CD4-positive, alpha-beta T cell treated with Interferon gamma for 1 hour (primary cell): ENCODE measurements at regions not wholly inside any gene's neighbourhood (a gene's known extent, or its start where the extent isn't known, plus 50 kb on each side); places are given as distances from the start of the nearest gene placed in this dataset.

ENCODE experiments used
- DNase-seq: peaks from one replicate; pipeline ENCODE4 v3.0.0-alpha.2; 2020

DNA sequence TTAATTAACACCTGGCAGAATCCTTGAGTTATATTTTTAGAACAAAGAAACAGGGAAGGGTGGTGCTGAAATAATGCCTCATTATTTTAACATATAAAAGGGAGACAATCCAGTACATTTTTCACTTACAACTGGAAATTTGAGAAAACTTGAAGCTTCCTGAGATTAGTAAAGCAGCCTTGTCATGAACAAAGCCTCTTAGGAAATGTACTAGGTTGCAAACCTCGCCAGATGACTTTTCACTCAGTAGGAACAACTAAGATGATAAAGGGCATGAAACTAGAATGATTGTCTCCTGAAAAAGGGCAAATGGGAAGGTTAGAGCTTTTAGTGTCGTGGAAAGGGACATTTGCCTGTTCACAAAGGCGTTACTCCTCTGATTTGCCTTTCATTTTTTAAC, 289.6 kb downstream of the ETS1 start:
- DNase-seq, result no peak

DNA sequence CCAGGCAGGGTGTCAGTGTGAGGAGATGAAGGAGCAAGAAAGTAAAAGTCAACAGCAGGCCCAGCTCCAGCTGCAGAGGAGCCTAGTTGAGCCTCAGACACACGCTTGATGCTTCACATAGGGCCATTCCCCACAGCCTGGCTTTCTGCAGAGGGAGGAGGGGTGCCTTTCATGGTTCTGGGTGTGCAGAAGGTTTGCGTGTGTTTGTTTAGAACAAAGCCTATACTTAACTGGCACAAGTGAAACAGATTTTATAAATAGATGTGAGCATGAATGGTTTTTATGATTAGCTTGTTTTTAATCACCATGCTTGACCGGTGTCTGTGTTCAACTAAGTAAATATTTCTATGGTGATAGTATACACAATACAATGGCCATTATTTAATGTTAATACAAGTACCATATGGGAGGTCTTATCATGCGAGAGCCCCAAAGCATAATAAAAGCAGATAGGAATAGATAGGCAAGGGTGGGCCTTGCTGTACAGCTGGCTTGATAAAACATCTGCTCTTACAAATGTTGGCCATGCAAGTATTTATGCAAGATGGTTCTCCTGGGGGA, 290.2 kb downstream of the ETS1 start:
- DNase-seq, result peak; percentile 25

DNA sequence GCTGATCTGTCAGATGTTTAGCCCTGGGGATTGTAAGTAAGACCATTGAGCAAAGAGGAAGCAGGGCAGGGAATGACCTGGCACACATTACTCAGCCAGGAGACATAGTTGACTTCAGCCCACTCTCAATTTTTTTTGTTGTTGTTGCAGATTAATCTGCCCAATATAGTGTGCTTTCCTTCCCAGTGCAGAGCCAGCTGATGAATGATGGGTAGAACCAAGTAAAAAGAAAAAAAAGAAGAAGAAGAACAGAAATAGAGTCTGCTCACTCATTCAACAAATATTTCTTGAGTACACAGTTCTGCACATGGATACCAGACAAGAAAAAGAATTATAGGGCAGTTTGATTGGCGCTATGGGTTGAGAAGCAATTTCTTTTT, 292.7 kb downstream of the ETS1 start:
- DNase-seq, result no peak

DNA sequence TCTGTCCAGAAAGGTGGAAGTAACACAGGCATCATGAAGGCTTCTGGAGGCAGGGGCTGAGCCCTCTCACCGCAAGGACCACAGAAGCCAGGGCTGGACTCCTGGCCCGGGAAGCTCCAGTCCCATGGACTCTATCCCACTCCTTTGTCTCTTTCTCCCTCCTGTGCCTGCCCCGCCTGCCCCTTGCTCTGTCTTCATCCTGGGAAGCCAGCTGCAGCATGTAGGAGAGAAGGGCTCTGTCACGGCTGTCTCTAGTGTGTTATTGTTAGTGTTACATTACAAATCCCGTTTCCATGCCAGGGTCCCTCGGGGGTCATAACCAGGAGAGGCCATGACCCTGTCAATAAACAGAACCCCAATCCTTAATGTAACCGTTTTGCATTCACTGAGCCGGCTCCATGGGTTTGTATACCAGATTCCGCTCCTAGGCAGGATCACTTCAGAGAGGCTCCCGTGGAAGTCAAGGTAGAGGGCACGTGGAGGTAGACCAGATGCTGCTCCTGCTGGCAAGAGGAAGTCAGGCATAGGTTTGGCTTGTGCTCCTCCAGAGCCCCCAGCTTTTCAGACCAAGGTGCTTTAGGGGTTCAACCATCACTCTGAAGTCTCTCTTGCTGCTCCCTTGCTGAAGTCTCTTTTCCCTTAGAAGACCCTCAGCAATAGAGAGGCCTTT, 293.2 kb downstream of the ETS1 start:
- DNase-seq, result no peak

DNA sequence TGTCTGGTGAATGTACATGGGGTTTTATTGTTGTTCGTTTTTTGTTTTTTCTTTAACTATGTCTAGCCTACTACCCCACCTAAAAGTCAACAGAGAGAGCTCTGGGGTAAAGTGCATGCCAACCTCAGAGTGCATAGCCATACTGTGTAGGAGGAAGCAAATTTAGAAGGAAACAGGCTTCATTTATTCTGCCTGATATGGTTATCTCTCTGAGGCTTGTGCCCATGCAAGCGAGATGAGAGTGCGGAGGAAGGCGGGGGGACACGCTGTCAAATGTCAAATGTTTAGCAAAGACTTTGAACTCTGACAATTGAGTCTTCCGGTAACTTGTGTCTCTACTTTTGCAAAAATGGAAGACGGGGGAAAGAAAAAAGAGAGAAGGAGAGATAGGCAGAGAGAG, 295.5 kb downstream of the ETS1 start:
- peak; percentile 64 for DNase-seq

DNA sequence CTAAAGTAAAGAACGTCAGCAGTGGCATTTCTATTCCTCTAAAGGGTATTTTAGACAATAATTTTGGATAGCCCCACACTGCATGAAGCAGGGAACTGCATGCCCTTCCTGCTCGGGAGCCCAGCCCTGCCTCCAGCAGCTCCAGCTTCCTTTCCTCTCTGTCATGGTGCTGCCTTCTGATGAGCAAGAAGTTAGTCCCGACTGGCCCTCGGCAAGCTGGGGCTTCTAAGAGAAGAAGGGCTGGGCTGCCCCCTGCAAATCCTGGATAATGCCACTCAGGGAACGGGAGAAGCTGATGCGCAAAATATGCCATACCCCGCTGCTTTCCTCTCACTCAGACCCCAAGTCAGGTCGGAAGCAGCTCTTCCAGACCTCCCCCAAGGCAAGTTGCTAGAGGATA, 296.4 kb downstream of the ETS1 start:
- no peak for DNase-seq

DNA sequence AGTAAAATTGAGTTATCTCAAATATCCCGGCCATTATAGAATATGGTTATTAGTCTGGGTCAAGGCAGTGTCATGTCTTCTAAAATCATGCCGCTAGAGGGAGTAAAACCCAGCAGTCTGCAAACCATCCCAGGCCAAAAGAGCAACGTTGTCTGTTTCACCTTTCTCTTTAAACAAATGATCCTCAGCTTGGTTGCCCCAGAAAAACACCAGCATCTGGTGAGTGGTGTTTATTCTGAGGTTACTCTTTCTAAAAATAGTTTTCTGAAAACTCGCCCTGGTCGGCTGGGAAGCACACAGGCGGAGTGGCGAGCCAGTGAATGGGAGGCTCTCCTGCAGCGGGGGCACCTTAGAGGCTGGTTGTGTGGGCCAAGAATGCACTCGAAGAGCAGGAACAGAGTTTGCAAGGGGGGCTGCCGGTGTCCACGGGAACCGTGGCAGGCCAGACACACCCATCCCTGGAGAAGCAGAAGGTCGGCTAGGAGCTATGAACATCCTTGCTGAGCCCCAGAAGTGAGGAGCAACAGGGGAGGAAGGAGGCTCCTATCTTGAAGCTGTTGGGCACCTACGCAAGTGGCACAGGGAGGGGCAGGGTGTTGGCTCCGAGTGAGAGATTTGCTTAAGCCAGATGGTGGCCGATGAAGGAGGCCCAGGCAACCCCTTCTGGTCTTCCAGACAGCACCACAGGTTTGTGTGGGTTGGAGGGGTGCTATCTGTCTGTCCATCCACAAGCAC, 297.1 kb downstream of the ETS1 start:
- DNase-seq, result peak; percentile 76

DNA sequence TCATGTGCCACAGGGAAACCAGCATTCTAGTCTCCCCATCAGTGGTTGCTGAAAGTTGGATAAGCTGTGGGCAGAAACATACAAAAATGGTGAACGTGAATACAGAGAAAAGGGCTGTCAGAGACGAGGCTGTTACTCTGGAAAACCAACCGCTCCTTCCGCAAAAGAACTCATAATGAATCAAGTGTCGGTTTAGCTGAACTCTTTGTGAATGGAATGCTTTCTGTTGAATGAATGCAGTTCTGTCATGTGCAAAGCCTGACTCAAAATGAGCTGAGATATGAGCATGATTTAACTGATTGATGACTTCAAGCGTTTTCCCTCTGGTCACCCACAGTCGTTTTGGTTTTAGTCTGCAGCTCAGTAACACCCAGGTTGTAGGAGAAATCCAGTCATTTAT, 298.3 kb downstream of the ETS1 start:
- DNase-seq, result no peak

DNA sequence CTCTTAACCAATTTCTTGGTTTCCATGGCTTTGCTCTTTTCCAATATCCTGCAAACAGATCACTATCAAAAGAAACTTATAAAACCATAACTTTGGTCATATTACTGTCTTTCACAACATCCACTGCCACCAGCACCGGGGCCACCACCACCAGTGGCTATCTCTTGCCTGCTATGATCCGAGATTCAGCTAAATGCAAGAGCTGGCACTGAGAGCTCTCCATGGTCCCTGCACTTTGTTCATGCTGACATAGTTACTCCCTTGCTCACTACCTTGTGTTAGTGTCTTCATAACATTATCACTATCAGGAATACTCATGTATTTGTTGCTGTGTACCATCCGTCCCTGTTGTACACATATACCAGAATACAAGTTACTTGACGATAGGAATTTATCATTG, 299.0 kb downstream of the ETS1 start:
- DNase-seq, result no peak

DNA sequence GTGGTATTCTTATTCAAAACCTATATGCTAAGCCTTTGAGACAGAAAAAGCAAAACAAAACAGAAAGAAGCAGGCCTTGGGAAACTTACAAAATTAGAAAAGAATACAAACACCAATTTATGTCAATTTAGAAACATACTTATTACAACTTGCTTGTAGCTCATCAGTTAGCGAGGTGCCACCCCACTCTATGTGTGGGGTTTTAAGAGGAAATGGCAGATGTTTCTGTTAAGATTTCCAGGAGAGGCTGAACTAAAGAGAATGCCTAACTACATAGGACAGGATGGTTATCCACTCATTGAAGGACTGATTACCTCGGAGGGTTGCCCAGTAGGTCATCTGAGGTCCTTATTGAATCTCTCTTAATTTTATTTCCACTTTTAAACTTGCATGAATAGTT, 302.0 kb downstream of the ETS1 start:
- no peak for DNase-seq

DNA sequence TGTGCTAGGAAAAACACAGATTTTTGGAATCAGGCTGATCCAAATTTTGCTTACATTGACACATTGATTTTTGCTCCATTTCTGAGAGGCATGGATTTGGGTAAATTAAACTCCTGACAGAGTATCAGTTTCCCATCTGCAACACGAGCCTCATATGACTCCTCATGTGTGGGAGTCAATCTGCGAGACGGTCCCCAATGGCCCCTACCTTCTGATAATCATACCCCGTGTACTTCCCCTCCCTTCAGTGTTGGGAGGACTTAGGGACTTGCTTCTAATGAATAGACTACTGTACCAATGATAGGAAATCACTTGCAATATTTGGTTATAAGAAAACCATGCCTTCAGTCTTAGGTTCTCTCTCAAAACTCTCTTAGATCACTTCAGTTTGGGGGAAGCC, 302.7 kb downstream of the ETS1 start:
- no peak for DNase-seq

DNA sequence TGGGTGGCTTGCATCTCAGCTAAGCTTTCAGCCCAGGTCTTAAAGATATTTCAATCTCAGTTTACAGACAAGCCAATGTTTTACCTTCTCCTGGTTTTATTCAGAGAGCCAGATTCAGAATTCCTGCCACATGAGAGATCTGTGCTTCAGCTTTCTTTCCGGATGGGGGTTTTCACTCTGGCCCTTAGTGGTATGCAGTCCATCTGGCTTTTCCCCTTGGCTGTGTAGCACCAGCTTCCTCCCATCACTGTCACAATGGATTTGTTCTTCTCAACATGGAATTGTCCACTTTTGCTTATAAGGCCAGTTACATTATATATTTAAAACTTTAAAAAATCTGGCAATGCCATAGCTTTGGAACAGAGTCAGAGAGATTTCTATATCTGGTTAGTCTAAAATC, 303.9 kb downstream of the ETS1 start:
- no peak for DNase-seq

DNA sequence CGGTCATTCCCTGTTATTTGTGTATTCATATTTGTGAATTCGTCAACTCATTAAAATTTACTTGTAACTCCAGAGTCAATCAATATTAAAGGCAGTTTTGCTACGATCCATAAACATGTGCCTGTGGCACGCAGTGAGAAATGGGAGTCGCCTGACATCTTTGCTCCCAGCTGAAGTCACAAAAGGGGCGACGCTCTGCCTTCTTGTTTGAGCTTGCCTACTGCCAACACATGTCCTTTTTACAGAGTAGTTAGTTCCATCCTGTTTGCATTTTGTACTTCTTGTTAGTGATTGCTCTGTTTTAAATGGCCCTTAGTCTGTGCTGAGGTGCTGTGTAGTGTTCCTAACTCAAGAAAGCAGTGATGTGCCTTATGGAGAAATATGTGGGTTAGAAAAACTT, 305.3 kb downstream of the ETS1 start:
- no peak for DNase-seq

DNA sequence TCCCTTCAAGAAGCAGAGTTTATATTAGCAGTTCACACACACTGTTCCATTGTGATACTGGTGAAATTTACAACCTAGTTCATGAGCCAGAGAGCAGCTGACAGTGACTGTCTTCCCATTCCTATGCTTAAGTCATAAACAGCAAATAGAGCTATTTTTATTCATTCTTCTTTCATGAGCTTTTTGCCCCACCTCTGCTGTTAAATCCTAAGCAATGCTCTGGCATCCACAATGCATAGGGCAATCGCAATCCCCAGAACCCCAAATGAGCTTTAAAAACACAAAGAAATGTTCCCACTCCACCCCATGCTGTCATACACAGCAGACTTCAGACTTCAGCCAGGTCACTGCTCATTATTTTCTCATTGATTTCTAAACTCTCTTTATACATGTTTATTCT, 307.5 kb downstream of the ETS1 start:
- no peak for DNase-seq

DNA sequence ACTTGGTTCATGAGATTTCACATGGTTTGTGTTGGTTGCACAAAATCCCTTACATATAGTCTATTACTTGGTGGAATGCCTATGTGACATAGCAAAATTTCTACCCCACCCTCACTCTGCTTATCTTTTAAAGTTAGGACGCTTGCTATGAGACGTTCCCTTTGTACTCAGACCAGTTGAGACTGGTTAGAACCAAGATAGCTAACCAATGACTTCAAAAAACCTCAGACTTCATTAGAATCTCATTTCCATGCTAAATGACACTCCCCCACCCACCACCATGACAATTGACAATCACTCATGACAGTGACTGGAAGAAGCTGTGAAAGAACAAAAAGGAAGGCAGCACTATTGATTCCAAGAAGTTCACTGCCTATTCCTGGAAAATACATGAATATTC, 313.6 kb downstream of the ETS1 start:
- no peak for DNase-seq

DNA sequence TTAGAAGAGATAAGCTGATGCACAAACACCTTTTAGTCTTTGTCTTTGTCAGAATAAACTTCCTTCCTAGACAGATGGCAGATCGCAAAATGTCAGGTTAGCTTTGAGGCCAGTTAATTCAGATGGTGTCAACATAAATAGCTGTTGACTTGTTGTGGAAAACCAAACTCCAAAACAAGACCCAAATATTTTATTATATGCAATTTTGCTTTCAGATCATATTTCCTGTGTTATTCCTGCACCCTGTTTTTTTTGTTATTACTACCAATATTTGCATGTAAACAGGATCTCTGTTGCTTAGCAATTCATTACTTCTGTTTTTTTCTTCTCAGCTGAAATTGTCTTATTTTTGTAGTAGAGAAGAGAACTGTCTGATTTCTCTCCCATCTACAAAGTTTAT, 316.0 kb downstream of the ETS1 start:
- DNase-seq, result no peak

DNA sequence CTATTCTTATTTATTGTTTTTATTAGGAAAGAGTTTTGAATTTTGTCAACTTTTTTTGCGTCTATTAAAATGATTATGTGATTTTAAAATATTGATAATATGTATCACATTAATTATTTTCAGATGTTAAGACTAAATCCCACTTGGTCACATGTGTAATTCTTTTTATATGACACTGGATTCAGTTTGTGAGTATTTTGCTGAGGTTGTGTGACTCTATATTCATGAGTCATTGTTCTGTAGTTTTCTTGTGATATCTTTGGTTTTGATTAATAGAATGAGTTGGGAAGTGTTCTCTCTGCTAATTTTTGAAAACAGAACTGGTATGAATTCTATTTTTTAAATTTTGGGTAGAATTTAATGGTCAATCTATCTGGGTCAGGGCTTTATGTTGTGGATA, 317.9 kb downstream of the ETS1 start:
- no peak for DNase-seq

DNA sequence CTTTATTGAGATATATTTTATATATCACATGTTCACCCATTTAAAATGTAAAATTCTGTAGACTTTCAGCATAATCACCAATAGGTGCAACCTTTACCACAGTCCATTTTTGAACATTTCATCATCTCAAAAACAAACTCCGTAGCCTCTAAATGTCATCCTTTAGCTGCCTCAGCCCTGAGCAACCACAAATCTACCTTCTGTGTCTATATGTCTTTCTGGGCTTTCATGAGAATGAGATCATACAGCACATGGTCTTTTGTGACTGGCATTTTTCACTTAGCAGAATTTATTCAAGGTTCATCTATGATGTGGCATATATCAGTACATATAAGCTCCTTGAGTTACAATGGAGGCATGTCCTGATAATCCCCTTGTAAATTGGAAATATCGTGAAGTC, 320.5 kb downstream of the ETS1 start:
- no peak for DNase-seq

DNA sequence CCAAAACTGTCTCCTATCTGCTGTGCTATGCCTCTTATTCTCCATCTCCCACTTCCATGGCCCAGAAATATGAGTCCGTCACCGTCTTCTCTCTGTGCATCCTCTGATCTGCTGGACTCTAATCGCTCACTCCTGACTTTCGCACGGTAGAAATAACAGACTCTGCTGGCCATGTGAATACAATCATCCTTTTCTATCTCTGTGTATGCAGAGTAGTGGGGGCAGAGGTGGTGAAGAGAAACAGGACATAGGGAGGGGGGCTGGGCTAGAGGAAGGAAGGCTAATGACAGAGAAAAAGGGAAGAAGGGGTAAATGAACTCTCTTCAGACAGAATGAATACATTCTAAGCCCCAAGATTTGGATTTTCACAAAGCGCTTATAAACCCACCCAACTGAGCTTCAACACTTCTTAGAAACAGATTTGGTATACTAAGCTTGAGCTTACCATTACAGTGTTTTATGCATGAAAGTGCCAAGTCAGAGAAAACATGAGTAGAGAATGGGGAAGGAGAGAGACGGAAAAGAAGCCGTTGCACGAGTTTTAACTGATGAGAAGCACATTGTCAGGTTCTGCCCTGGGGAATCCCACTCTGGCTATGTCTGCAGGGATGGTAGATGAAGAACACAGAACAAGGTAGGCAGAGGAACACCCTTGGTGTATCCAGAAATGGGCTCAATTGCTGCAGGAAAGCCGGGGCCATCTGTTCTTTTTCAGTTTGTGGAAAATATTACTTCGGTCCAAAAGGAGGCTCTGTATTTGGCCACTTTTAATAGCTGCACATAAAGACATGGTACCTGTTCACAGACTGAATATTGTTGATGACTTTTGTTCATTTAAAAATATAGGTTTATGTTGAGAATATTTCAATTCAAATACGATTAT, 324.7 kb downstream of the ETS1 start:
- DNase-seq, result no peak

DNA sequence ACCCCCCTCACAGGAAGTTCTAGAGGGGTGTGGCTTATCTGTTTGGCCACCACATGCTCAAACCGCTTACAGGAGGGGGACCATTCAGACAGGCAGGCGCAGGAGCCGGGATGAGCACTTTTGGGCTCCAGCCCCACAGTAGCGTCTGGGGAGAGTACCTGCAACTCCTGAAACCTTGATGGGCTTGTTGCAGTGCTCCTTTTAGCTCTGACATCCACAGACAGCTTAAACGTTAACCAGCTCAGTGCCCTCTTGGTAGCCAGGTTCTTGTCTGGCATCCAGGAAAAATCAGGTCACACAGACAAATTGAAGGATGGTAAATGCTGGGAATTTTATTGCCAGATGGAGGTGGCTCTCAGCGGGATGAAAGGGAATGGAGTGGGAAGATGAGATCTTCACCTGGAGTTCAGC, 326.3 kb downstream of the ETS1 start:
- DNase-seq, result no peak

DNA sequence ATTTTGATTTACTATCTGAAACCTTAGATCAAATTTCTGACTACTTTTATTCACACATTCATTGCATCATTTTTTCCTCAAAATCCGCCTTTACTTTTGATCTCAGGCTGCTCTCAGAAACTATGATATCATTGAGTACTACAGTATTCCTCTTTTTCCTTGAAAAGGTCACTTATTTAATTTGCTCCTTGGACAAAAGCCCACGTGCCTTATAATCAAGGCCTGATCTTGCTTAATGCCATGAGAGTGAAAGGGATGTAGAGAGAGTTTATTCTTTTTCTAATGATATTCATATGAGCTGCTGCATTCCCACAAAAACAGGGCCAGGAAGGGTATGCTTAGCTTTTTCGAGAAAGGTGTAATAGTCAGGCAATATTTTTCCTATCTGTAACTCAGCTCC, 327.0 kb downstream of the ETS1 start:
- DNase-seq, result no peak

DNA sequence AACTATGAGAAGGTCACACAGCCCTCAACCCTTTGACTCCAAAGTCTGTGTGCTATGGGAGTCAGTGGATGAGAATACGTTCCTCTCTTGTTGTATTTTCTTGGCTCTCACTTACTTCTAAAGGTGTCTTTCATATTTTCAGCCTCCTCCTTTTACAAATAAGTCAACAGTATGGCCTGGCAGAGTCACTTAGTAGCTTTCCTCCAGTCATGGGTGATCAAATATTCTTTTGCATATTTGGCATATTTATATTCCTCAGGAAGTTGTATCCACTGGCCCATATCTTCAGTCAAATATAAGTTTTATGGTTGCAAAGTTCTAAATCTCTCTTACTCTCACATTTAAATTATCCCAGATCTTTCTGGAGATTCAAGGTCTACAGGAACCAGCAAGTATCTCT, 327.5 kb downstream of the ETS1 start:
- no peak for DNase-seq

DNA sequence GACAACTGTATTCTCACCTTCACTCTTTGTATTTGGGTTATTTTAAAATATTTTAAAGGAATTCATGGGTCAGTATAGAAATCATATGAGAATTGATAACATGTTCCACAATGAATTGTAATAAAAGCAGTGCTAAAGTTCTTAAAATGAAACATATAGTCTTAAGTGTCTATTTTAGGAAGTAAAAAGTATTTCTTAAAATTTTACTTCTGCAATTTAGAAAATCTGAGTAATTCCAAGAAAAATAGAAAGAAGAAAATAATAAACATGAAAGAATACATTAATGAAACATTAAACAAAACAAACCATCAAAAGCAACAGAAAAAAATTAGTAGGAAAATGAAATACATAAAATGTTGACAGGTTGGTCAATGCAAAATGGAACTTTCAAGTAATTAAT, 332.4 kb downstream of the ETS1 start:
- no peak for DNase-seq

DNA sequence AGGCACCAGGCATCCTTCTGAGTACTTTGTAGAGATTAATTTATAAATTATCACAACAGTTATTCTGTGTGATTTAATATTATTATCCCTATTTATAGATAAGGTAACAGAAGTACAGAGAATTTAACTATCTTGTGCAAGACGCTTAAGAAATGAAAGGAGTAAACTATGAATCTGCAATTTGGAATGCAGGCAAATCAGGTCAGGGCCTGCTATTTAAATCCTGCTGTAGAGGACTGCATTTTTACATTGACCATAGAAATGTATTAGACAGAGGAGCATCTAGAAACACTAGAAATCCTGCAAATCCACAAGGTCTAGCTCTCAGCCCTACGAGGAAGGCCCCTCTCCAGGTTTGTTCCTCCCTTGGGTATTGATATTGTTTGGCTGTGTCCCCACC, 336.2 kb downstream of the ETS1 start:
- DNase-seq, result no peak
